ENCODE measurements at regions not wholly inside any gene's neighbourhood (a gene's known extent, or its start where the extent isn't known, plus 50 kb on each side); places are given as distances from the start of the nearest gene placed in this dataset.
"Not testable (repeated sequence)": the region's sequence is repeated elsewhere in the genome, so short reads cannot be mapped to it uniquely, and the experiment has no call there.

DNA sequence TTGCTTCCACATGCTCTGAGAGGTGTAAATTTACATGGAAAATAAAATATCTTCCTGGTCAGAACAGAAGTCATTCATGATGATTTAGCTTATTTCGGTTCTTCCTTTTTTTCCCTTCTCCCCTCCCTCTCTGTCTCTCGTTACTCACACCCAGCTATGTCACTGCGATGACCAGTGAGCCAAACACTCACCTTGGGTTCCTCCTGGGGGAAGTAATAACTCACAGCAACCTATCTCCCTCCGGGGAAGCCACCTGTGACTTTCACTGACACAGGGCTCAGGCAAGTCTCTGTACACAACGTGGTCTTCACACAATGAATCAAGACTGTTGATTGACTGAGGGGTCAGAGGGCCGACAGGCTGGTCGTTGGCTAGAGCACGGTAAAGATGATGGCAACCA, 135.3 kb upstream of the VANGL1 start:
- H3K9me3 ChIP-seq (ENCODE audit: low read depth), result no peaks in the 10 kb centered on the region
- Mint-ChIP-seq H3K36me3 (no peaks in the 10 kb centered on the region), H3K4me3 (no peak overlapping the region), H3K27ac (no peak overlapping the region), H3K4me1 (no peaks in the 10 kb centered on the region), H3K27me3 (ENCODE audit: insufficient read depth, low read depth) (no peaks in the 10 kb centered on the region), H3K9me3 (peaks cover 3% of the 10 kb centered on the region)
- H3K4me1 ChIP-seq, result no peaks in the 10 kb centered on the region
- DNase-seq (ENCODE audit: low spot score), result no peak
- no peaks in the 10 kb centered on the region for H3K79me2 ChIP-seq (ENCODE audit: low read depth)
- no peaks in the 10 kb centered on the region for H3K27me3 ChIP-seq
- H3K4me2 ChIP-seq, result no peak overlapping the region
- H3K27ac ChIP-seq, result no peak overlapping the region
- H2AFZ ChIP-seq (replicated peaks), result peak overlapping the region; percentile 83
- TF ChIP-seq CTCF (IDR thresholded peaks at IDR 0.05) (no peak), EZH2 (IDR thresholded peaks at IDR 0.05) (no peak), EZH2phosphoT487 (IDR thresholded peaks at IDR 0.05) (no peak)
- no peaks in the 10 kb centered on the region for H3K36me3 ChIP-seq
- no peaks in the 10 kb centered on the region for H3F3A ChIP-seq (ENCODE audit: low read depth)
- H3K4me3 ChIP-seq, result no peak overlapping the region
- H3K9ac ChIP-seq, result no peak overlapping the region
- no peaks in the 10 kb centered on the region for H4K20me1 ChIP-seq (ENCODE audit: low read depth)

- no peak overlapping the region for H3K4me2 ChIP-seq
- TF ChIP-seq CTCF (IDR thresholded peaks at IDR 0.05) (no peak), EZH2 (IDR thresholded peaks at IDR 0.05) (no peak), EZH2phosphoT487 (IDR thresholded peaks at IDR 0.05) (no peak)
- no peaks in the 10 kb centered on the region for H3K36me3 ChIP-seq
- H3K4me1 Mint-ChIP-seq, result no peaks in the 10 kb centered on the region
- no peaks in the 10 kb centered on the region for H3F3A ChIP-seq (ENCODE audit: low read depth)
- H3K9ac ChIP-seq, result no peak overlapping the region
- peaks cover 3% of the 10 kb centered on the region for H3K9me3 Mint-ChIP-seq
- DNase-seq (ENCODE audit: low spot score), result no peak
- H3K4me1 ChIP-seq, result no peaks in the 10 kb centered on the region
- H3K79me2 ChIP-seq (ENCODE audit: low read depth), result no peaks in the 10 kb centered on the region
- no peaks in the 10 kb centered on the region for H3K36me3 Mint-ChIP-seq
- H3K27ac Mint-ChIP-seq, result no peak overlapping the region
- no peak overlapping the region for H3K27ac ChIP-seq
- no peak overlapping the region for H3K4me3 Mint-ChIP-seq
- H3K4me3 ChIP-seq, result no peak overlapping the region
- no peaks in the 10 kb centered on the region for H4K20me1 ChIP-seq (ENCODE audit: low read depth)
- H3K9me3 ChIP-seq (ENCODE audit: low read depth), result no peaks in the 10 kb centered on the region
- no peaks in the 10 kb centered on the region for H3K27me3 ChIP-seq
- H3K27me3 Mint-ChIP-seq (ENCODE audit: insufficient read depth, low read depth), result no peaks in the 10 kb centered on the region
- H2AFZ ChIP-seq (replicated peaks), result no peak overlapping the region
Observed at GRCh38 chr1:115505148-115505571, 136.6 kb upstream of the VANGL1 start.

DNA sequence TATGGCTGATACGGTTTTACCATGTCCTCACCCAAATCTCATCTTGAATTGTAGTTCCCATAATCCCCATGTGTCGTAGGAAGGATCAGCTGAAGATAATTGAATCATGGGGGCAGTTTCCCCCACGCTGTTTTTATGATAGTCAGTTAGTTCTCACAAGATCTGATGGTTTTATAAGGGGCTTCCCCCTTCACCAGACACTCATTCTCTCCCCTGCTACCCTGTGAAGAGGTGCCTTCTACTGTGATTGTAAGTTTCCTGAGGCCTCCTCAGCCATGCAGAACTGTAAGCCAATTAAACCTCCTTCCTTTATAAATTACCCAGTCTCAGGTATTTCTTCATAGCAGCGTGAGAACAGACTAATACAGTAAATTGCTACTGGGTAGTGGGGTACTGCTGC, 139.6 kb upstream of the VANGL1 start:
- not testable (repeated sequence) for H3K79me2 ChIP-seq (ENCODE audit: low read depth); H3K27me3 ChIP-seq; H2AFZ ChIP-seq (replicated peaks); H3F3A ChIP-seq (ENCODE audit: low read depth); H3K27ac ChIP-seq; H3K4me1 ChIP-seq; H3K36me3 Mint-ChIP-seq; DNase-seq (ENCODE audit: low spot score); H3K36me3 ChIP-seq; H3K4me3 ChIP-seq; H3K4me3 Mint-ChIP-seq; H3K4me2 ChIP-seq; H3K9ac ChIP-seq; H3K4me1 Mint-ChIP-seq; H4K20me1 ChIP-seq (ENCODE audit: low read depth); H3K9me3 Mint-ChIP-seq; H3K27ac Mint-ChIP-seq; H3K27me3 Mint-ChIP-seq (ENCODE audit: insufficient read depth, low read depth); H3K9me3 ChIP-seq (ENCODE audit: low read depth)

GRCh38 chr1:115501476-115501875, 140.3 kb upstream of the VANGL1 start:
- Mint-ChIP-seq H3K36me3 (no peaks in the 10 kb centered on the region), H3K27me3 (ENCODE audit: insufficient read depth, low read depth) (peaks cover under 1% of the 10 kb centered on the region), H3K4me1 (peaks cover 8% of the 10 kb centered on the region), H3K4me3 (no peak overlapping the region), H3K27ac (no peak overlapping the region), H3K9me3 (peaks cover 3% of the 10 kb centered on the region)
- H2AFZ ChIP-seq (replicated peaks), result no peak overlapping the region
- H4K20me1 ChIP-seq (ENCODE audit: low read depth), result no peaks in the 10 kb centered on the region
- no peak for TF ChIP-seq CTCF (IDR thresholded peaks at IDR 0.05)
- no peak for TF ChIP-seq EZH2 (IDR thresholded peaks at IDR 0.05)
- TF ChIP-seq EZH2phosphoT487 (IDR thresholded peaks at IDR 0.05), result no peak
- no peak overlapping the region for H3K4me2 ChIP-seq
- H3K36me3 ChIP-seq, result no peaks in the 10 kb centered on the region
- H3F3A ChIP-seq (ENCODE audit: low read depth), result no peaks in the 10 kb centered on the region
- H3K4me3 ChIP-seq, result no peak overlapping the region
- H3K27me3 ChIP-seq, result no peaks in the 10 kb centered on the region
- no peak for DNase-seq (ENCODE audit: low spot score)
- H3K4me1 ChIP-seq, result no peaks in the 10 kb centered on the region
- H3K27ac ChIP-seq, result no peak overlapping the region
- no peak overlapping the region for H3K9ac ChIP-seq
- H3K79me2 ChIP-seq (ENCODE audit: low read depth), result no peaks in the 10 kb centered on the region
- H3K9me3 ChIP-seq (ENCODE audit: low read depth), result no peaks in the 10 kb centered on the region
